SK-N-SH (cell line): ENCODE measurements at regions not wholly inside any gene's neighbourhood (a gene's known extent, or its start where the extent isn't known, plus 50 kb on each side); places are given as distances from the start of the nearest gene placed in this dataset.
"Not testable (repeated sequence)": the region's sequence is repeated elsewhere in the genome, so short reads cannot be mapped to it uniquely, and the experiment has no call there.

Source experiments
- EP300 ChIP-seq, 2 experiments: IDR thresholded peaks; 2 replicates each; pipeline versions ENCODE4 v1.4.0 to v1.6.1; 2012; ENCODE audit warnings: borderline replicate concordance in 1 of 2, low read depth in 1 of 2, low read length in 1 of 2
- FOXM1 ChIP-seq: IDR thresholded peaks from 2 replicates; pipeline ENCODE4 v1.4.0; 2012; ENCODE audit warnings: low read depth, mild to moderate bottlenecking
- GATA2 ChIP-seq: sonication (generic); formaldehyde crosslinking; IDR thresholded peaks from 2 replicates; pipeline ENCODE4 v1.5.0; 2020; ENCODE audit warnings: mild to moderate bottlenecking, missing genetic modification reagents
- JUND ChIP-seq: IDR thresholded peaks from 2 replicates; pipeline ENCODE4 v1.4.0; 2012
- MXI1 ChIP-seq: IDR thresholded peaks from 2 replicates; pipeline ENCODE4 v1.6.1; 2012; ENCODE audit warnings: mild to moderate bottlenecking, low read depth, low read length, improper control_type of control experiment
- POLR2AphosphoS5 ChIP-seq: IDR thresholded peaks from 2 replicates; pipeline ENCODE4 v1.6.1; 2012; ENCODE audit warnings: low read depth, low read length
- RAD21 ChIP-seq: IDR thresholded peaks from 2 replicates; pipeline ENCODE4 v1.6.1; 2012; ENCODE audit warnings: mild to moderate bottlenecking, low read length
- TF ChIP-seq, protein P1 (sequence below): fragments of 200-600 bp; sonication (generic); IDR thresholded peaks from 2 replicates; pipeline ENCODE4 v1.6.1; 2017; ENCODE audit warnings: antibody characterized with exemption, mild to moderate bottlenecking, moderate library complexity

DNA sequence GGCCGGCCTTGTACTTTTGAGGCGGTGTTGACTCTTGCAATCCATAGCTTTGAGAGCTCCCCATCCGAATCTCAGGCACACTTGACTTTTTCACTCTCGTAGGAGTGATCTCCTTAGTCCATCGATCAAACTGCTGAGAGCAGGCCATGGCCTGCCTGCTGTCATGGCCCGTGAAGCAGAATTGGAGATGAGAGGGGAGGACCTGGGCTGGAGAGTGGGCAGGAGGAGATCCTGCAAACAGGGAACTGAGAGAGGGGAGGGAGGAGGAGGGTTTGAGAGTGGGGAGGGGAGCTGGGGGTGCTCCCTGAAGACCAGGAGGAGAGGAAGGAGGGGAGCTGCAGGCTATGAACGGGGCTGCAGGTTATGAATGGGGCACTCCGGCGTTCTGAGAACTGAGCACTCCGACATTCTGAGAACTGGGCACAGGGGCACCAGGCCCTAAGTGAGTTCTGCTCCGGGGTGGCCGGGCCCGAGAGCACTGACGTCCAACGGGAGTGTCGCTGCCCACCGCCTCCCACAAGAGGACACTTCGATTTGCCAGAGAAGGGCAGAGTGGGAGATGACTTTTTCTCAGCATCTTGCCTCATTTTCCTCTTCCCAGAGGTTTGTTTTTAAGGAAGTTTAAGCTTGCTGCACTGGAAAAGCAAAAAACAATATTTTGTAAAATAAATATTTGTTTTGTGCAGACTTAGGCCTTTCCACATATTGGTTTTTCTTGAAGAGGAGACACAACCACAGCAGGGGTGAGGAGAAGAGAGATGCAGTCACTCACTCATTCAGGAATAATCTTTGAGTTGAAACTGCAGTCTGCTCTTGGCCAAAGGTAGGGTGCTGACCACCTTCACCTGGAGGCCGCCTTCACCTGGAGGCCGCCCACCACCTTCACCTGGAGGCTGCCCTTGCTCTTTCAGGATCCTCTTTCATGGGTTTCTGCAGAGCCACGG lies 194.2 kb downstream of the NPIPB11 start:
- not testable (repeated sequence) for TF ChIP-seq FOXM1; POLR2AphosphoS5; GATA2 (CRISPR knock-in tag); RAD21; MXI1; JUND; EP300 (IDR thresholded peaks at IDR 0.05; ENCODE audit: borderline replicate concordance in 1 of 2, low read depth in 1 of 2, low read length in 1 of 2)
- TF ChIP-seq, protein P1, sequence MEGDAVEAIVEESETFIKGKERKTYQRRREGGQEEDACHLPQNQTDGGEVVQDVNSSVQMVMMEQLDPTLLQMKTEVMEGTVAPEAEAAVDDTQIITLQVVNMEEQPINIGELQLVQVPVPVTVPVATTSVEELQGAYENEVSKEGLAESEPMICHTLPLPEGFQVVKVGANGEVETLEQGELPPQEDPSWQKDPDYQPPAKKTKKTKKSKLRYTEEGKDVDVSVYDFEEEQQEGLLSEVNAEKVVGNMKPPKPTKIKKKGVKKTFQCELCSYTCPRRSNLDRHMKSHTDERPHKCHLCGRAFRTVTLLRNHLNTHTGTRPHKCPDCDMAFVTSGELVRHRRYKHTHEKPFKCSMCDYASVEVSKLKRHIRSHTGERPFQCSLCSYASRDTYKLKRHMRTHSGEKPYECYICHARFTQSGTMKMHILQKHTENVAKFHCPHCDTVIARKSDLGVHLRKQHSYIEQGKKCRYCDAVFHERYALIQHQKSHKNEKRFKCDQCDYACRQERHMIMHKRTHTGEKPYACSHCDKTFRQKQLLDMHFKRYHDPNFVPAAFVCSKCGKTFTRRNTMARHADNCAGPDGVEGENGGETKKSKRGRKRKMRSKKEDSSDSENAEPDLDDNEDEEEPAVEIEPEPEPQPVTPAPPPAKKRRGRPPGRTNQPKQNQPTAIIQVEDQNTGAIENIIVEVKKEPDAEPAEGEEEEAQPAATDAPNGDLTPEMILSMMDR: not testable (repeated sequence)
